Cardiac muscle cell (in vitro differentiated cells and primary cell): ENCODE measurements at regions not wholly inside any gene's neighbourhood (a gene's known extent, or its start where the extent isn't known, plus 50 kb on each side); places are given as distances from the start of the nearest gene placed in this dataset.

Source experiments
- DNase-seq, 2 donors: peaks; one replicate each; pipeline versions ENCODE4 v3.0.0 to v3.0.0-alpha.2; 2010 to 2017; ENCODE audit warnings: low read depth in 1 of 2, low spot score in 1 of 2
- H3K27ac ChIP-seq: fragments of 200-600 bp; sonication (generic); 2 replicates; pipeline ENCODE4 v1.5.1; 2016
- H3K27me3 ChIP-seq: fragments of 200-600 bp; sonication (generic); 2 replicates; pipeline ENCODE4 v1.6.0; 2016; ENCODE audit warnings: control low read depth
- H3K36me3 ChIP-seq: fragments of 200-600 bp; sonication (generic); 2 replicates; pipeline ENCODE4 v1.5.1; 2016; ENCODE audit warnings: control low read depth
- H3K4me1 ChIP-seq: fragments of 200-600 bp; sonication (generic); 2 replicates; pipeline ENCODE4 v1.8.1; 2017; ENCODE audit warnings: low read depth, mild to moderate bottlenecking, mixed run types
- H3K4me3 ChIP-seq: fragments of 200-600 bp; sonication (generic); 2 replicates; pipeline ENCODE4 v1.5.1; 2016; ENCODE audit warnings: mild to moderate bottlenecking
- H3K9me3 ChIP-seq: fragments of 200-600 bp; sonication (generic); 2 replicates; pipeline ENCODE4 v1.5.1; 2017; ENCODE audit warnings: low read depth, mild to moderate bottlenecking, control low read depth
- CTCF ChIP-seq: IDR thresholded peaks from 2 replicates; pipeline ENCODE4 v1.5.1; 2012; ENCODE audit warnings: low read depth, mild to moderate bottlenecking, low read length

- no peak overlapping the region for H3K27ac ChIP-seq
- no peak overlapping the region for H3K4me3 ChIP-seq
- H3K9me3 ChIP-seq = no peaks in the 10 kb centered on the region
- H3K27me3 ChIP-seq = no peaks in the 10 kb centered on the region
- H3K36me3 ChIP-seq = no peaks in the 10 kb centered on the region
- peak in 1 of 2 donors; percentile 54 for DNase-seq
- TF ChIP-seq CTCF = no peak
- H3K4me1 ChIP-seq = no peaks in the 10 kb centered on the region
Observed at GRCh38 chr4:43330288-43330687, 437.8 kb downstream of the GRXCR1 start.

- TF ChIP-seq CTCF = no peak
- no peaks in the 10 kb centered on the region for H3K36me3 ChIP-seq
- H3K4me1 ChIP-seq = no peaks in the 10 kb centered on the region
- no peaks in the 10 kb centered on the region for H3K27me3 ChIP-seq
- no peaks in the 10 kb centered on the region for H3K9me3 ChIP-seq
- no peak overlapping the region for H3K27ac ChIP-seq
- no peak overlapping the region for H3K4me3 ChIP-seq
- DNase-seq = peak in 1 of 2 donors; percentile 55
Observed at GRCh38 chr4:43331226-43332051, 438.9 kb downstream of the GRXCR1 start.

GRCh38 chr4:43332052-43332425 lies 439.5 kb downstream of the GRXCR1 start:
- no peaks in the 10 kb centered on the region for H3K27me3 ChIP-seq
- no peak overlapping the region for H3K4me3 ChIP-seq
- no peaks in the 10 kb centered on the region for H3K36me3 ChIP-seq
- no peak for DNase-seq
- no peaks in the 10 kb centered on the region for H3K9me3 ChIP-seq
- no peak overlapping the region for H3K27ac ChIP-seq
- no peak for TF ChIP-seq CTCF
- H3K4me1 ChIP-seq = no peaks in the 10 kb centered on the region

- no peak overlapping the region for H3K27ac ChIP-seq
- H3K4me1 ChIP-seq = no peaks in the 10 kb centered on the region
- TF ChIP-seq CTCF = no peak
- no peak overlapping the region for H3K4me3 ChIP-seq
- no peaks in the 10 kb centered on the region for H3K9me3 ChIP-seq
- H3K27me3 ChIP-seq = no peaks in the 10 kb centered on the region
- peak in 1 of 2 donors; percentile 20 for DNase-seq
- no peaks in the 10 kb centered on the region for H3K36me3 ChIP-seq
Observed at GRCh38 chr4:43337707-43338106, 445.2 kb downstream of the GRXCR1 start.

GRCh38 chr4:43339435-43339834 lies 446.9 kb downstream of the GRXCR1 start:
- Histone ChIP-seq H3K27ac (no peak overlapping the region), H3K4me1 (no peaks in the 10 kb centered on the region), H3K36me3 (no peaks in the 10 kb centered on the region), H3K9me3 (no peaks in the 10 kb centered on the region), H3K27me3 (no peaks in the 10 kb centered on the region), H3K4me3 (no peak overlapping the region)
- peak in 1 of 2 donors; percentile 64 for DNase-seq
- no peak for TF ChIP-seq CTCF
